SK-N-SH (cell line): ENCODE measurements at regions not wholly inside any gene's neighbourhood (a gene's known extent, or its start where the extent isn't known, plus 50 kb on each side); places are given as distances from the start of the nearest gene placed in this dataset.

Experiments
- CTCF ChIA-PET: fragments of 300-600, 350-600 bp; formaldehyde crosslinking; extraction: SDS; loops from one replicate; lab custom pipeline; 2021; lab: Yijun Ruan, JAX
- POLR2A ChIA-PET: fragments of 350-600 bp; sonication (Branson Sonifier 250); formaldehyde crosslinking; extraction: SDS; loops from one replicate; lab custom pipeline; 2020; ENCODE audit warnings: antibody characterized with exemption, inconsistent platforms; lab: Yijun Ruan, JAX
- DNase-seq: peaks from one replicate; pipeline ENCODE4 v3.0.0; 2012
- H2AFZ ChIP-seq: fragments of 200-600 bp; sonication (generic); 2 replicates; pipeline ENCODE4 v1.8.1; 2016; ENCODE audit warnings: antibody characterized with exemption, mild to moderate bottlenecking, low read depth
- H3F3A ChIP-seq: fragments of 200-600 bp; sonication (generic); replicated peaks from 2 replicates; pipeline ENCODE3; 2016; ENCODE audit warnings: antibody characterized with exemption, mild to moderate bottlenecking; ENCODE audit not compliant: insufficient read depth
- H3K27ac ChIP-seq, 2 experiments: fragments of 200-500 bp in 1 of 2; fragments of 200-600 bp in 1 of 2; sonication (Bioruptor generic) in 1 of 2; sonication (generic), shearing (Covaris generic) in 1 of 2; 2 replicates each; pipeline versions ENCODE4 v1.5.1 to v1.6.1; 2014 to 2016; ENCODE audit warnings: low read depth in 2 of 2, inconsistent platforms in 1 of 2, low read length in 1 of 2, mild to moderate bottlenecking in 1 of 2, mixed read lengths in 1 of 2
- H3K27me3 ChIP-seq: fragments of 200-600 bp; sonication (generic), shearing (Covaris generic); 2 replicates; pipeline ENCODE4 v1.6.1; 2016; ENCODE audit warnings: mixed run types; ENCODE audit not compliant: insufficient read depth
- H3K36me3 ChIP-seq, 2 experiments: fragments of 200-500 bp in 1 of 2; fragments of 200-600 bp in 1 of 2; sonication (Bioruptor generic) in 1 of 2; sonication (generic) in 1 of 2; replicated peaks in 1 of 2; 2 replicates each; pipeline versions ENCODE3 to v1.5.1; 2014 to 2016; ENCODE audit warnings: low read length in 1 of 2, mild to moderate bottlenecking in 1 of 2; ENCODE audit not compliant: insufficient read depth in 2 of 2, control insufficient read depth in 1 of 2
- H3K4me1 ChIP-seq, 2 experiments: fragments of 200-500 bp in 1 of 2; fragments of 200-600 bp in 1 of 2; sonication (Bioruptor generic) in 1 of 2; sonication (generic), shearing (Covaris generic) in 1 of 2; 2 replicates each; pipeline versions ENCODE4 v1.5.1 to v1.6.1; 2014 to 2016; ENCODE audit warnings: low read depth in 1 of 2, low read length in 1 of 2, mixed run types in 1 of 2; ENCODE audit not compliant: insufficient read depth in 2 of 2, control insufficient read depth in 1 of 2
- H3K4me2 ChIP-seq: fragments of 200-600 bp; sonication (generic), shearing (Covaris generic); 2 replicates; pipeline ENCODE4 v1.6.1; 2017; ENCODE audit warnings: mixed run types
- H3K4me3 ChIP-seq, 2 experiments: fragments of 200-500 bp in 1 of 2; fragments of 200-600 bp in 1 of 2; sonication (Bioruptor generic) in 1 of 2; sonication (generic), shearing (Covaris generic) in 1 of 2; 2 replicates each; pipeline versions ENCODE4 v1.5.1 to v1.8.1; 2014 to 2016; ENCODE audit warnings: low read depth in 2 of 2, inconsistent platforms in 1 of 2, low read length in 1 of 2, mild to moderate bottlenecking in 1 of 2, mixed read lengths in 1 of 2, moderate library complexity in 1 of 2
- H3K79me2 ChIP-seq: fragments of 200-600 bp; sonication (generic); 2 replicates; pipeline ENCODE4 v1.8.1; 2017; ENCODE audit warnings: mild to moderate bottlenecking; ENCODE audit not compliant: insufficient read depth
- H3K9ac ChIP-seq: fragments of 200-600 bp; sonication (generic); 2 replicates; pipeline ENCODE4 v1.6.1; 2017; ENCODE audit warnings: mixed run types
- H3K9me2 ChIP-seq: fragments of 200-600 bp; sonication (generic); 2 replicates; pipeline ENCODE4 v1.6.1; 2017; ENCODE audit warnings: mixed run types
- H3K9me3 ChIP-seq: fragments of 200-600 bp; sonication (generic); 2 replicates; pipeline ENCODE4 v1.6.1; 2017; ENCODE audit warnings: mixed run types, mild to moderate bottlenecking, moderate library complexity
- H4K20me1 ChIP-seq: fragments of 200-600 bp; sonication (generic); 2 replicates; pipeline ENCODE4 v1.6.1; 2017; ENCODE audit warnings: mild to moderate bottlenecking, mixed run types; ENCODE audit not compliant: insufficient read depth
- CHD2 ChIP-seq: fragments of 150-350 bp; IDR thresholded peaks from 2 replicates; pipeline ENCODE4 v1.6.1; 2018; ENCODE audit warnings: low read length; ENCODE audit not compliant: partially characterized antibody
- EP300 ChIP-seq, 2 experiments: IDR thresholded peaks; 2 replicates each; pipeline versions ENCODE4 v1.4.0 to v1.6.1; 2012; ENCODE audit warnings: borderline replicate concordance in 1 of 2, low read depth in 1 of 2, low read length in 1 of 2
- FOSL2 ChIP-seq: IDR thresholded peaks from 2 replicates; pipeline ENCODE4 v1.4.0; 2012; ENCODE audit warnings: low read depth, mild to moderate bottlenecking, moderate library complexity, borderline replicate concordance
- FOXM1 ChIP-seq: IDR thresholded peaks from 2 replicates; pipeline ENCODE4 v1.4.0; 2012; ENCODE audit warnings: low read depth, mild to moderate bottlenecking
- GATA2 ChIP-seq: sonication (generic); formaldehyde crosslinking; IDR thresholded peaks from 2 replicates; pipeline ENCODE4 v1.5.0; 2020; ENCODE audit warnings: mild to moderate bottlenecking, missing genetic modification reagents
- IRF3 ChIP-seq: fragments of 150-350 bp; IDR thresholded peaks from 2 replicates; pipeline ENCODE4 v1.6.1; 2016; ENCODE audit warnings: mild to moderate bottlenecking, low read depth, low read length
- JUND ChIP-seq: IDR thresholded peaks from 2 replicates; pipeline ENCODE4 v1.4.0; 2012
- MAX ChIP-seq: IDR thresholded peaks from 2 replicates; pipeline ENCODE4 v1.4.0; 2012; ENCODE audit warnings: low read depth
- MEF2A ChIP-seq: IDR thresholded peaks from 2 replicates; pipeline ENCODE4 v1.4.0; 2012; ENCODE audit warnings: low read depth, borderline replicate concordance
- MXI1 ChIP-seq: IDR thresholded peaks from 2 replicates; pipeline ENCODE4 v1.6.1; 2012; ENCODE audit warnings: mild to moderate bottlenecking, low read depth, low read length, improper control_type of control experiment
- NRF1 ChIP-seq: IDR thresholded peaks from 2 replicates; pipeline ENCODE4 v1.6.1; 2012; ENCODE audit warnings: low read depth, mild to moderate bottlenecking, low read length
- POLR2AphosphoS5 ChIP-seq: IDR thresholded peaks from 2 replicates; pipeline ENCODE4 v1.6.1; 2012; ENCODE audit warnings: low read depth, low read length
- REST ChIP-seq: IDR thresholded peaks from 2 replicates; pipeline ENCODE4 v1.6.1; 2012; ENCODE audit warnings: mild to moderate bottlenecking, low read depth, low read length, moderate library complexity
- RXRA ChIP-seq: IDR thresholded peaks from 2 replicates; pipeline ENCODE4 v1.4.0; 2012; ENCODE audit warnings: low read depth, mild to moderate bottlenecking, borderline replicate concordance
- TCF12 ChIP-seq: IDR thresholded peaks from 2 replicates; pipeline ENCODE4 v1.4.0; 2012
- USF1 ChIP-seq: IDR thresholded peaks from 2 replicates; pipeline ENCODE4 v1.4.0; 2012; ENCODE audit warnings: low read depth, borderline replicate concordance
- USF2 ChIP-seq: fragments of 150-350 bp; IDR thresholded peaks from 2 replicates; pipeline ENCODE4 v1.6.1; 2017; ENCODE audit warnings: antibody characterized with exemption, low read length, low read depth, borderline replicate concordance
- WGBS: methylation state at CpG from one replicate; pipeline ENCODE4 v1.1.6; 2017; ENCODE audit warnings: low lambda C conversion rate; 5-methylcytosine and 5-hydroxymethylcytosine counted together

- no peak for DNase-seq
- CTCF ChIA-PET = interaction anchor here (1.0 to 1.5 kb wide), 2 partner anchors 46 to 280 kb away, joined by 3 read pairs; no protein-coding TSS in a partner anchor
- Histone ChIP-seq H3K9ac (no peak overlapping the region), H3K9me3 (no peaks in the 10 kb centered on the region), H3K4me1 (no peaks in the 10 kb centered on the region), H2AFZ (no peak overlapping the region), H3F3A (no peaks in the 10 kb centered on the region), H3K4me3 (no peak overlapping the region), H3K27ac (no peak overlapping the region), H3K27me3 (no peaks in the 10 kb centered on the region), H3K4me2 (no peak overlapping the region), H3K36me3 (no peaks in the 10 kb centered on the region), H4K20me1 (no peaks in the 10 kb centered on the region), H3K79me2 (no peaks in the 10 kb centered on the region), H3K9me2 (no peaks in the 10 kb centered on the region)
- no peak for TF ChIP-seq USF2
- no peak for TF ChIP-seq IRF3
- no peak for TF ChIP-seq TCF12
- no peak for TF ChIP-seq USF1
- TF ChIP-seq MXI1 = no peak
- TF ChIP-seq FOSL2 = no peak
- no peak for TF ChIP-seq RXRA
- no peak for TF ChIP-seq FOXM1
- TF ChIP-seq MEF2A = no peak
- no peak for TF ChIP-seq NRF1
- TF ChIP-seq CHD2 = no peak
- TF ChIP-seq EP300 (IDR thresholded peaks at IDR 0.05; ENCODE audit: borderline replicate concordance in 1 of 2, low read depth in 1 of 2, low read length in 1 of 2) = no peak
- no peak for TF ChIP-seq POLR2AphosphoS5
- TF ChIP-seq GATA2 (CRISPR knock-in tag) = no peak
- no peak for TF ChIP-seq MAX
- POLR2A ChIA-PET = no interaction called here
- WGBS = 25% methylated on average over 2 of the region's 2 CpGs
Observed at GRCh38 chr1:30427545-30427944, 295.8 kb downstream of the MATN1 start.

GRCh38 chr1:30425046-30425445, 298.3 kb downstream of the MATN1 start:
- TF ChIP-seq MAX = no peak
- no peak for TF ChIP-seq JUND
- no peak for TF ChIP-seq REST
- no peak for TF ChIP-seq TCF12
- H3K9me3 ChIP-seq = no peaks in the 10 kb centered on the region
- no peaks in the 10 kb centered on the region for H3K27me3 ChIP-seq
- ChIA-PET POLR2A (no interaction called here), CTCF (no interaction called here)
- no peak overlapping the region for H3K4me3 ChIP-seq
- H3K9me2 ChIP-seq = no peaks in the 10 kb centered on the region
- no peaks in the 10 kb centered on the region for H3F3A ChIP-seq
- no peaks in the 10 kb centered on the region for H3K36me3 ChIP-seq
- H4K20me1 ChIP-seq = no peaks in the 10 kb centered on the region
- no peaks in the 10 kb centered on the region for H3K79me2 ChIP-seq
- DNase-seq = no peak
- H3K4me1 ChIP-seq = no peaks in the 10 kb centered on the region; a peak in 1 of 4 replicates
- H3K9ac ChIP-seq = no peak overlapping the region
- no peak overlapping the region for H3K4me2 ChIP-seq
- 29% methylated on average over 4 of the region's 4 CpGs for WGBS
- no peak overlapping the region for H2AFZ ChIP-seq
- no peak overlapping the region for H3K27ac ChIP-seq
